Endothelial cell of umbilical vein (primary cell): ENCODE measurements at regions not wholly inside any gene's neighbourhood (a gene's known extent, or its start where the extent isn't known, plus 50 kb on each side); places are given as distances from the start of the nearest gene placed in this dataset.

Experiments
- EZH2 ChIP-seq: IDR thresholded peaks from 2 replicates; pipeline ENCODE4 v1.6.1; 2012; ENCODE audit warnings: borderline replicate concordance, low read depth, mild to moderate bottlenecking, moderate library complexity, low read length, inconsistent platforms; ENCODE audit not compliant: severe bottlenecking
- FOS ChIP-seq: IDR thresholded peaks from 2 replicates; pipeline ENCODE4 v1.6.1; 2011; ENCODE audit warnings: mild to moderate bottlenecking, low read length, moderate library complexity, borderline replicate concordance; ENCODE audit not compliant: insufficient read depth
- GATA2 ChIP-seq: IDR thresholded peaks from 2 replicates; pipeline ENCODE4 v1.7.0; 2011; ENCODE audit warnings: low read depth, mild to moderate bottlenecking, moderate library complexity, mixed read lengths, low read length; ENCODE audit not compliant: insufficient read length, insufficient read depth
- JUN ChIP-seq: IDR thresholded peaks from 2 replicates; pipeline ENCODE4 v1.6.1; 2011; ENCODE audit warnings: borderline replicate concordance, low read depth; ENCODE audit not compliant: insufficient read length, insufficient read depth
- MAX ChIP-seq: IDR thresholded peaks from 2 replicates; pipeline ENCODE4 v1.6.1; 2011; ENCODE audit not compliant: insufficient read depth, insufficient read length
- MYC ChIP-seq: IDR thresholded peaks from one replicate; pipeline ENCODE4 v1.6.1; 2011; ENCODE audit warnings: mild to moderate bottlenecking, low read depth, low read length
- POLR2A ChIP-seq: IDR thresholded peaks from 2 replicates; pipeline ENCODE4 v1.6.1; 2012; ENCODE audit warnings: low read depth, mild to moderate bottlenecking, control low read depth, low read length
- POLR2AphosphoS5 ChIP-seq: IDR thresholded peaks from 2 replicates; pipeline ENCODE4 v1.6.1; 2012; ENCODE audit warnings: low read depth, mild to moderate bottlenecking, control low read depth, low read length, moderate library complexity; ENCODE audit not compliant: insufficient read depth
- TF ChIP-seq, protein P1 (sequence below), 2 donors: IDR thresholded peaks; 1 replicate in 1 of 2; 2 replicates in 1 of 2; pipeline ENCODE4 v1.5.1; 2011; ENCODE audit warnings: low read length in 2 of 2, mild to moderate bottlenecking in 2 of 2, moderate library complexity in 2 of 2, control low read depth in 1 of 2, inconsistent platforms in 1 of 2, low read depth in 1 of 2; ENCODE audit not compliant: insufficient read depth in 1 of 2; ENCODE audit errors: extremely low read depth in 1 of 2

DNA sequence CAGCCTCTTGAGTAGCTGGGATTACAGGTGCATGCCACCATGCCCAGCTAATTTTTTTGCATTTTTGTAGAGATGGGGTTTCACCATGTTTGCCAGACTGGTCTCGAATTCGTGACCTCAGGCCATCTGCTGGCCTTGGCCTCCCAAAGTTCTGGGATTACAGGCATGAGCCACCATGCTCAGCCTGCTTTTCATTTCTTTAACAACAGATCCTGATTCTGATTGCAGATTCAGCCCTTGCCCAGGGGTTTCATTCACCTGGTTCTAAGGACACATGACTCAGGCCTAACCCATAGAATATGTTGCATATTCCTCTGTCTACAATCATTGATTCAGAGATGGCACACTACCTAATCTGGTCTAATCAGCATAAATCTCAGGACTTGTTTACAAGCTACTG, 56.1 kb upstream of the CCDC112 start:
- TF ChIP-seq, protein P1, sequence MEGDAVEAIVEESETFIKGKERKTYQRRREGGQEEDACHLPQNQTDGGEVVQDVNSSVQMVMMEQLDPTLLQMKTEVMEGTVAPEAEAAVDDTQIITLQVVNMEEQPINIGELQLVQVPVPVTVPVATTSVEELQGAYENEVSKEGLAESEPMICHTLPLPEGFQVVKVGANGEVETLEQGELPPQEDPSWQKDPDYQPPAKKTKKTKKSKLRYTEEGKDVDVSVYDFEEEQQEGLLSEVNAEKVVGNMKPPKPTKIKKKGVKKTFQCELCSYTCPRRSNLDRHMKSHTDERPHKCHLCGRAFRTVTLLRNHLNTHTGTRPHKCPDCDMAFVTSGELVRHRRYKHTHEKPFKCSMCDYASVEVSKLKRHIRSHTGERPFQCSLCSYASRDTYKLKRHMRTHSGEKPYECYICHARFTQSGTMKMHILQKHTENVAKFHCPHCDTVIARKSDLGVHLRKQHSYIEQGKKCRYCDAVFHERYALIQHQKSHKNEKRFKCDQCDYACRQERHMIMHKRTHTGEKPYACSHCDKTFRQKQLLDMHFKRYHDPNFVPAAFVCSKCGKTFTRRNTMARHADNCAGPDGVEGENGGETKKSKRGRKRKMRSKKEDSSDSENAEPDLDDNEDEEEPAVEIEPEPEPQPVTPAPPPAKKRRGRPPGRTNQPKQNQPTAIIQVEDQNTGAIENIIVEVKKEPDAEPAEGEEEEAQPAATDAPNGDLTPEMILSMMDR (IDR thresholded peaks at IDR 0.05; ENCODE audit: extremely low read depth in 1 of 2, insufficient read depth in 1 of 2, low read depth in 1 of 2, low read length in 2 of 2): no peak
- TF ChIP-seq POLR2A (no peak), EZH2 (no peak), POLR2AphosphoS5 (no peak), MAX (no peak), MYC (no peak), FOS (no peak), JUN (no peak), GATA2 (no peak)
